Caco-2 (cell line): ENCODE measurements at regions not wholly inside any gene's neighbourhood (a gene's known extent, or its start where the extent isn't known, plus 50 kb on each side); places are given as distances from the start of the nearest gene placed in this dataset.

Experiments
- BruUV-seq: library from RNA; stranded (reverse); fragments of 400-500 nt; replicated peaks from 2 replicates; lab custom pipeline; 2021; lab: Mats Ljungman, UMichigan
- CTCF ChIA-PET: fragments of 300-600 bp; sonication (Branson Sonifier 250); formaldehyde crosslinking; loops from one replicate; lab custom pipeline; 2022; ENCODE audit warnings: antibody characterized with exemption; lab: Charles Lee
- POLR2A ChIA-PET: fragments of 300-600 bp; sonication (Branson Sonifier 250); formaldehyde crosslinking; loops from one replicate; lab custom pipeline; 2022; ENCODE audit warnings: antibody characterized with exemption; lab: Charles Lee
- DNase-seq, 2 experiments: peaks; one replicate each; pipeline versions ENCODE4 v3.0.0 to v3.0.0-alpha.2; 2020 to 2022
- H3K27me3 ChIP-seq: replicated peaks from 2 replicates; pipeline ENCODE4 v1.6.0; 2011; ENCODE audit warnings: low read length; ENCODE audit not compliant: control insufficient read depth, insufficient read depth
- H3K36me3 ChIP-seq: 2 replicates; pipeline ENCODE4 v1.5.1; 2011; ENCODE audit warnings: low read length; ENCODE audit not compliant: control insufficient read depth, insufficient read depth
- H3K4me1 ChIP-seq: fragments of 250-450 bp; sonication (Bioruptor Pico); 2 replicates; pipeline ENCODE4 v1.5.1; 2020; ENCODE audit warnings: mild to moderate bottlenecking
- H3K4me3 ChIP-seq: 2 replicates; pipeline ENCODE4 v1.5.1; 2011; ENCODE audit warnings: low read depth, mild to moderate bottlenecking, control low read depth, low read length
- H3K9me3 ChIP-seq: fragments of 250-450 bp; sonication (Bioruptor Pico); 2 replicates; pipeline ENCODE4 v1.5.1; 2020; ENCODE audit warnings: mild to moderate bottlenecking, moderate library complexity
- H3K27ac Mint-ChIP-seq: one replicate; pipeline ENCODE4 v1.8.0; 2022; ENCODE audit warnings: mixed read lengths; ENCODE audit not compliant: unreplicated experiment
- H3K27me3 Mint-ChIP-seq: one replicate; pipeline ENCODE4 v1.8.0; 2022; ENCODE audit warnings: mixed read lengths; ENCODE audit not compliant: insufficient read depth, unreplicated experiment
- H3K36me3 Mint-ChIP-seq: one replicate; pipeline ENCODE4 v1.8.0; 2022; ENCODE audit warnings: mild to moderate bottlenecking, mixed read lengths; ENCODE audit not compliant: insufficient read depth, unreplicated experiment
- H3K4me1 Mint-ChIP-seq: one replicate; pipeline ENCODE4 v1.8.0; 2022; ENCODE audit warnings: low read depth, mixed read lengths; ENCODE audit not compliant: unreplicated experiment
- H3K4me3 Mint-ChIP-seq: one replicate; pipeline ENCODE4 v1.8.0; 2022; ENCODE audit warnings: mild to moderate bottlenecking, moderate library complexity, mixed read lengths; ENCODE audit not compliant: unreplicated experiment
- H3K9me3 Mint-ChIP-seq: one replicate; pipeline ENCODE4 v1.8.0; 2022; ENCODE audit warnings: mixed read lengths; ENCODE audit not compliant: unreplicated experiment
- CTCF ChIP-seq, 2 experiments: fragments of 200-600 bp in 1 of 2; IDR thresholded peaks; 1 replicate in 1 of 2; 2 replicates in 1 of 2; pipeline versions ENCODE4 v1.5.1 to v1.8.0; 2011 to 2022; ENCODE audit warnings: antibody characterized with exemption in 1 of 2, control low read depth in 1 of 2, inconsistent platforms in 1 of 2, low read depth in 1 of 2, low read length in 1 of 2, mild to moderate bottlenecking in 1 of 2, moderate library complexity in 1 of 2; ENCODE audit not compliant: insufficient read depth in 1 of 2, severe bottlenecking in 1 of 2, unreplicated experiment in 1 of 2
- intact Hi-C: fragments of 100-400 bp; cut with micrococcal nuclease; formaldehyde crosslinking; loops from one replicate; pipeline ENCODE4 v1.10.0; 2022; ENCODE audit not compliant: unreplicated experiment

GRCh38 chr3:15151166-15151565 is 52.2 kb upstream of the RBSN start:
- no peaks in the 10 kb centered on the region for H3K36me3 Mint-ChIP-seq
- no peaks in the 10 kb centered on the region for H3K27me3 ChIP-seq
- H3K9me3 ChIP-seq: no peaks in the 10 kb centered on the region
- H3K27me3 Mint-ChIP-seq: peaks cover 16% of the 10 kb centered on the region
- H3K27ac Mint-ChIP-seq: no peak overlapping the region
- ChIA-PET POLR2A (no interaction called here), CTCF (no interaction called here)
- peaks cover 5% of the 10 kb centered on the region for H3K4me1 Mint-ChIP-seq
- no TSS peak for BruUV-seq
- H3K4me3 Mint-ChIP-seq: no peak overlapping the region
- peak; percentile 15 to 40 for DNase-seq
- H3K4me1 ChIP-seq: peaks cover 10% of the 10 kb centered on the region; the same call in 1 of the 2 replicates
- H3K36me3 ChIP-seq: no peaks in the 10 kb centered on the region
- no peak overlapping the region for H3K4me3 ChIP-seq
- intact Hi-C loops: no loop called here
- no peaks in the 10 kb centered on the region for H3K9me3 Mint-ChIP-seq
- no peak for TF ChIP-seq CTCF (IDR thresholded peaks at IDR 0.05; ENCODE audit: insufficient read depth in 1 of 2, low read depth in 1 of 2, low read length in 1 of 2, severe bottlenecking in 1 of 2, unreplicated experiment in 1 of 2)

- peaks cover 13% of the 10 kb centered on the region for H3K27me3 Mint-ChIP-seq
- H3K9me3 ChIP-seq: no peaks in the 10 kb centered on the region
- H3K4me1 Mint-ChIP-seq: peaks cover 5% of the 10 kb centered on the region
- TF ChIP-seq CTCF (IDR thresholded peaks at IDR 0.05; ENCODE audit: insufficient read depth in 1 of 2, low read depth in 1 of 2, low read length in 1 of 2, severe bottlenecking in 1 of 2, unreplicated experiment in 1 of 2): no peak
- BruUV-seq: no TSS peak
- no peak overlapping the region for H3K4me3 Mint-ChIP-seq
- ChIA-PET POLR2A (no interaction called here), CTCF (no interaction called here)
- no peak for DNase-seq
- H3K27ac Mint-ChIP-seq: no peak overlapping the region
- peaks cover 10% of the 10 kb centered on the region; the same call in 1 of the 2 replicates for H3K4me1 ChIP-seq
- no peak overlapping the region for H3K4me3 ChIP-seq
- intact Hi-C loops: no loop called here
- no peaks in the 10 kb centered on the region for H3K36me3 Mint-ChIP-seq
- H3K27me3 ChIP-seq: no peaks in the 10 kb centered on the region
- H3K9me3 Mint-ChIP-seq: no peaks in the 10 kb centered on the region
- no peaks in the 10 kb centered on the region for H3K36me3 ChIP-seq
These were observed 53.2 kb upstream of the RBSN start for GRCh38 chr3:15152184-15152583.

GRCh38 chr3:15153103-15153502 is 52.9 kb upstream of the CAPN7 start:
- ChIA-PET POLR2A (no interaction called here), CTCF (no interaction called here)
- H3K4me1 ChIP-seq: peaks cover 10% of the 10 kb centered on the region; the same call in 1 of the 2 replicates
- peaks cover 8% of the 10 kb centered on the region for H3K9me3 Mint-ChIP-seq
- H3K27ac Mint-ChIP-seq: no peak overlapping the region
- no peak for DNase-seq
- H3K27me3 ChIP-seq: no peaks in the 10 kb centered on the region
- 0 out of 2 replicates have a peak, but pooled peaks cover 3% of the 10 kb centered on the region for H3K9me3 ChIP-seq
- H3K4me1 Mint-ChIP-seq: peaks cover 5% of the 10 kb centered on the region
- no TSS peak for BruUV-seq
- H3K27me3 Mint-ChIP-seq: peaks cover 16% of the 10 kb centered on the region
- TF ChIP-seq CTCF (IDR thresholded peaks at IDR 0.05; ENCODE audit: insufficient read depth in 1 of 2, low read depth in 1 of 2, low read length in 1 of 2, severe bottlenecking in 1 of 2, unreplicated experiment in 1 of 2): no peak
- H3K36me3 Mint-ChIP-seq: no peaks in the 10 kb centered on the region
- H3K36me3 ChIP-seq: no peaks in the 10 kb centered on the region
- H3K4me3 ChIP-seq: no peak overlapping the region
- no peak overlapping the region for H3K4me3 Mint-ChIP-seq
- intact Hi-C loops: no loop called here
